MCF 10A (cell line): ENCODE measurements at regions not wholly inside any gene's neighbourhood (a gene's known extent, or its start where the extent isn't known, plus 50 kb on each side); places are given as distances from the start of the nearest gene placed in this dataset.

Source experiments
- BruUV-seq: library from RNA; stranded (reverse); fragments of 400-500 nt; replicated peaks from 2 replicates; lab custom pipeline; 2021; lab: Mats Ljungman, UMichigan
- CTCF ChIA-PET: fragments of 300-600 bp; sonication (Branson Sonifier 250); formaldehyde crosslinking; extraction: SDS; loops from one replicate; lab custom pipeline; 2021; ENCODE audit warnings: antibody characterized with exemption, inconsistent platforms; lab: Yijun Ruan, JAX
- POLR2A ChIA-PET: fragments of 300-600, 350-650 bp; sonication (Branson Sonifier 250); formaldehyde crosslinking; extraction: SDS; loops from one replicate; lab custom pipeline; 2020; ENCODE audit warnings: antibody characterized with exemption, inconsistent platforms; lab: Yijun Ruan, JAX
- DNase-seq: peaks from one replicate; pipeline ENCODE4 v3.0.0-alpha.2; 2018; ENCODE audit not compliant: unreplicated experiment
- H3K27ac Mint-ChIP-seq: one replicate; pipeline ENCODE4 v1.8.0; 2022; ENCODE audit warnings: mild to moderate bottlenecking, low read depth, mixed read lengths; ENCODE audit not compliant: unreplicated experiment
- H3K27me3 Mint-ChIP-seq: one replicate; pipeline ENCODE4 v1.8.0; 2022; ENCODE audit warnings: mixed read lengths; ENCODE audit not compliant: insufficient read depth, unreplicated experiment
- H3K36me3 Mint-ChIP-seq: one replicate; pipeline ENCODE4 v1.8.0; 2022; ENCODE audit warnings: mild to moderate bottlenecking, moderate library complexity, mixed read lengths; ENCODE audit not compliant: insufficient read depth, unreplicated experiment
- H3K4me1 Mint-ChIP-seq: one replicate; pipeline ENCODE4 v1.8.0; 2022; ENCODE audit warnings: mixed read lengths; ENCODE audit not compliant: insufficient read depth, unreplicated experiment
- H3K4me3 Mint-ChIP-seq: one replicate; pipeline ENCODE4 v1.8.0; 2022; ENCODE audit warnings: mild to moderate bottlenecking, moderate library complexity, mixed read lengths; ENCODE audit not compliant: unreplicated experiment
- H3K9me3 Mint-ChIP-seq: one replicate; pipeline ENCODE4 v1.8.0; 2022; ENCODE audit warnings: mixed read lengths; ENCODE audit not compliant: unreplicated experiment
- intact Hi-C: fragments of 100-400 bp; cut with micrococcal nuclease; formaldehyde crosslinking; loops from 2 replicates; pipeline ENCODE4 v1.14.1; 2022
- TF ChIP-seq, protein P1 (sequence below): fragments of 200-600 bp; IDR thresholded peaks from one replicate; pipeline ENCODE4 v1.8.0; 2022; ENCODE audit warnings: antibody characterized with exemption, mild to moderate bottlenecking; ENCODE audit not compliant: unreplicated experiment

DNA sequence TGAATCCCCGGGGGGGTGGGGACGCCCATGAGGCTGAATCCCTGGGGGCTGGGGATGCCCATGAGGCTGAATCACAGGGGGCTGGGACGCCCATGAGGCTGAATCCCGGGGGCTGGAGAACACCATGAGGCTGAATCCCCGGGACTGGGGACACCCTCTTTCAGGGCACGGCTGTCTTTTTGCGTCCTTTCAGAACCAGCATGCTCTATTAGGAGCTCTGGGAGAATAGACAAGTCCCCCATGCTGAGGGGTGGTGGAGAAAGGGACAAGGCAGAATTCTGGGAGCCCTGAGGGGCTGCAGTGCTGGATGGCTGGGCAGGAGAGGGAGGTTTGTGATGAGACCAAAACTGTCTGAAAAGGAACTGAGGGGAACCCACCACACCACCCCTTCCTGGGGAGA lies 257.3 kb upstream of the TCERG1L start:
- POLR2A ChIA-PET = no interaction called here

DNA sequence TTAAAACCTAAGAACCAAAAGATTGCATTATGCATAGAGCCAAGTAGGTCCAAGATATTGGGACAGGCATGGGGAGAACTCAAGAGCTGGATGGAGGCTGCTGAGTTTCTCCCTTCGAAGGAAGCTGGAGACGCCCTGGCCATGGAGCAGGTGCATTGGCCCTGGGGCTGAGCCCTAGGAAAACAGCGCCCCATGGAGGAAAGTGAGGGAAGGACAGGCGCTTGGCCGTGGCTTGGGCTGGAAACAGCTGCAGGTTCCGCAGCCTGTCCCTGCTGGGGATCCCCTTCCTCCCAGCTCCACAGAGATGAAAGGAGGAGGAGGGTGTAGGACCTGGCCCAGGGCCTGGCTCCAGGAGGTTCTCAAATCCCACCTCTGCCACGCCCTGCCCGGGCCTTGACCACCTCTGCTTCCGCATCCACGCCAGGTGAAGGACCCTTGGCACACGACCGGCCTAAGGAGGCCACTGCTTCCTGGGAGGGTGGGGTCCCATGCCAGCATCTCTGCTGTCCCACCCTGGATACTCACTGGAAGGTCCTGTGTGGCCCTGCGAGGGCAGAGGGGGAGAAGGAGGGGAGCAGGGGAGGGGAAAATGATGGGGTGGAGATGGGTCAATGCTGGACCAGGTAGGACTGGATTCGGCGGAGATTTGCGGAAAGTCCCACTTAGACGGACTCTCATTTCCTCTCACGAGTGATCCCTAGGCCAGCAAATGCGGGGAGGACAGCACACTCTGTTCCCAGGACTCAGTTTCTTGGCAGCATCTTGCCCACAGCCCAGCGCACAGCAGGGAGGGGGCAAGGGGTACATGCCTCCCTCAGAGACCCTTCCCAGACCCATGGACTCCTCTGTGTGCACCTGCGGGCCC lies 258.6 kb upstream of the TCERG1L start:
- CTCF ChIA-PET = interaction anchor here (0.6 kb wide), 1 partner anchor 1260 kb away, joined by 3 read pairs; no protein-coding TSS in a partner anchor

More for the DNA sequence above, 257.3 kb upstream of the TCERG1L start:
- Mint-ChIP-seq H3K27me3 (no peaks in the 10 kb centered on the region), H3K36me3 (no peaks in the 10 kb centered on the region), H3K9me3 (peaks cover 18% of the 10 kb centered on the region), H3K4me1 (no peaks in the 10 kb centered on the region), H3K4me3 (no peak overlapping the region), H3K27ac (no peak overlapping the region)
- intact Hi-C loops = no loop called here
- TF ChIP-seq, protein P1, sequence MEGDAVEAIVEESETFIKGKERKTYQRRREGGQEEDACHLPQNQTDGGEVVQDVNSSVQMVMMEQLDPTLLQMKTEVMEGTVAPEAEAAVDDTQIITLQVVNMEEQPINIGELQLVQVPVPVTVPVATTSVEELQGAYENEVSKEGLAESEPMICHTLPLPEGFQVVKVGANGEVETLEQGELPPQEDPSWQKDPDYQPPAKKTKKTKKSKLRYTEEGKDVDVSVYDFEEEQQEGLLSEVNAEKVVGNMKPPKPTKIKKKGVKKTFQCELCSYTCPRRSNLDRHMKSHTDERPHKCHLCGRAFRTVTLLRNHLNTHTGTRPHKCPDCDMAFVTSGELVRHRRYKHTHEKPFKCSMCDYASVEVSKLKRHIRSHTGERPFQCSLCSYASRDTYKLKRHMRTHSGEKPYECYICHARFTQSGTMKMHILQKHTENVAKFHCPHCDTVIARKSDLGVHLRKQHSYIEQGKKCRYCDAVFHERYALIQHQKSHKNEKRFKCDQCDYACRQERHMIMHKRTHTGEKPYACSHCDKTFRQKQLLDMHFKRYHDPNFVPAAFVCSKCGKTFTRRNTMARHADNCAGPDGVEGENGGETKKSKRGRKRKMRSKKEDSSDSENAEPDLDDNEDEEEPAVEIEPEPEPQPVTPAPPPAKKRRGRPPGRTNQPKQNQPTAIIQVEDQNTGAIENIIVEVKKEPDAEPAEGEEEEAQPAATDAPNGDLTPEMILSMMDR = no peak
- CTCF ChIA-PET = interaction anchor here (0.6 to 0.7 kb wide), 2 partner anchors 88 to 897 kb away, joined by 4 to 5 read pairs; no protein-coding TSS in a partner anchor
- DNase-seq = no peak
- BruUV-seq = no TSS peak

DNA sequence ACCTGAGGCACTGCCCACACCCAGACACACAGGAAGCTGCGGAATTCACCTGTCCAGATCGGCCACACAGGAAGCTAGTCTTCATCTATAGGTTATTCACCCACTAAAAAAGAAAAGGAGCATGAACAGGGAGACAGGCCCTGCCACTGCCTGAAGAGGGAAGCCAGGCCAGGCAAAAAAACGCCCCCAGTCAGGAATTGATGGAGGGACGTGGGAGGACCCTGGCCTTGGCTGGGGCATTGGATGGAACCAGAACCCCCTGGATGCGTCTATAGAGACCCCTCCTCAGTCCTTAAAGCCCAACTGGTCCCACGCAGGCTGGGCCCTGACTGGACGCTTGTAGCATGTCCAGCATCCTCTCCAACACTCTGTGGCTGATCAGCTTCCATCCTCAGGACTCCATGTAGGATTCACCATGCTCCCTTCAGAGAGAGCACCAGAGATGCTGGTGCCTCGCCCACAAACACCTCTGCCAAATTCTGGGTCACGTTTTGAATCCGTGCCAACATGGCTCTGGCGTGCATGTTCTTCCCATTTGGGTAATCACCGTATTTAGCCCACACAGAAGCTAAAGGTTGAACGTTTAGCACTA lies 259.3 kb upstream of the TCERG1L start:
- Mint-ChIP-seq H3K4me1 (no peaks in the 10 kb centered on the region), H3K27ac (no peak overlapping the region), H3K36me3 (no peaks in the 10 kb centered on the region), H3K27me3 (no peaks in the 10 kb centered on the region), H3K4me3 (no peak overlapping the region), H3K9me3 (peaks cover 10% of the 10 kb centered on the region)
- DNase-seq = no peak
- TF ChIP-seq, protein P1 = no peak
- POLR2A ChIA-PET = no interaction called here
- intact Hi-C loops = no loop called here
- BruUV-seq = no TSS peak
- CTCF ChIA-PET = no interaction called here

More for the DNA sequence above, 258.6 kb upstream of the TCERG1L start:
- no TSS peak for BruUV-seq
- TF ChIP-seq, protein P1 = no peak
- H3K27me3 Mint-ChIP-seq = no peaks in the 10 kb centered on the region
- no peak overlapping the region for H3K4me3 Mint-ChIP-seq
- H3K36me3 Mint-ChIP-seq = no peaks in the 10 kb centered on the region
- H3K27ac Mint-ChIP-seq = no peak overlapping the region
- no peak for DNase-seq
- intact Hi-C loops = no loop called here
- no peaks in the 10 kb centered on the region for H3K4me1 Mint-ChIP-seq
- POLR2A ChIA-PET = no interaction called here
- H3K9me3 Mint-ChIP-seq = peaks cover 11% of the 10 kb centered on the region

- Mint-ChIP-seq H3K27me3 (no peaks in the 10 kb centered on the region), H3K4me1 (no peaks in the 10 kb centered on the region), H3K27ac (no peak overlapping the region), H3K4me3 (no peak overlapping the region), H3K9me3 (peaks cover 7% of the 10 kb centered on the region), H3K36me3 (no peaks in the 10 kb centered on the region)
- TF ChIP-seq, protein P1 = no peak
- intact Hi-C loops = no loop called here
- no TSS peak for BruUV-seq
- DNase-seq = no peak
- ChIA-PET CTCF (no interaction called here), POLR2A (no interaction called here)
These were observed 259.8 kb upstream of the TCERG1L start for GRCh38 chr10:131571346-131571745.
